Body of pancreas (tissue), 4 donors: ENCODE measurements at regions not wholly inside any gene's neighbourhood (a gene's known extent, or its start where the extent isn't known, plus 50 kb on each side); places are given as distances from the start of the nearest gene placed in this dataset.
"Not testable (repeated sequence)": the region's sequence is repeated elsewhere in the genome, so short reads cannot be mapped to it uniquely, and the experiment has no call there.

ENCODE experiments used
- ATAC-seq: fragments of 150-250 bp; one replicate; pipeline ENCODE4 v1.9.1; 2016
- DNase-seq, 4 donors: peaks; one replicate each; pipeline ENCODE4 v3.0.0-alpha.2; 2019
- H3K27ac ChIP-seq, 4 donors: fragments of 200-600 bp; sonication (generic); 1 replicate in 3 of 4; 2 replicates in 1 of 4; pipeline versions ENCODE4 v1.5.1 to v1.6.1; 2016 to 2019; ENCODE audit warnings: mild to moderate bottlenecking in 1 of 4, mixed read lengths in 1 of 4, moderate library complexity in 1 of 4
- H3K27me3 ChIP-seq, 2 donors: fragments of 200-600 bp; sonication (generic); one replicate each; pipeline ENCODE4 v1.6.0; 2016; ENCODE audit warnings: mild to moderate bottlenecking in 1 of 2
- H3K36me3 ChIP-seq, 2 donors: fragments of 200-600 bp; sonication (generic); replicated peaks in 1 of 2; 2 replicates each; pipeline ENCODE4 v1.5.1; 2016; ENCODE audit warnings: low read depth in 2 of 2; ENCODE audit not compliant: insufficient read depth in 1 of 2
- H3K4me1 ChIP-seq: fragments of 200-600 bp; sonication (generic); one replicate; pipeline ENCODE4 v1.6.0; 2016
- H3K4me3 ChIP-seq, 2 donors: fragments of 200-600 bp; sonication (generic); 1 replicate in 1 of 2; 2 replicates in 1 of 2; pipeline ENCODE4 v1.5.1; 2016 to 2019
- H3K9me3 ChIP-seq, 3 donors: fragments of 200-600 bp; sonication (generic); 1 replicate in 2 of 3; 2 replicates in 1 of 3; pipeline ENCODE4 v1.5.1; 2016
- POLR2A ChIP-seq, 3 donors: fragments of 450-650 bp; IDR thresholded peaks; one replicate each; pipeline ENCODE4 v1.6.1; 2016; ENCODE audit warnings: antibody characterized with exemption in 3 of 3, mild to moderate bottlenecking in 2 of 3
- WGBS, 2 donors: methylation state at CpG; one replicate each; pipeline ENCODE4 v1.1.5; 2017; 5-methylcytosine and 5-hydroxymethylcytosine counted together
- intact Hi-C: fragments of 100-400 bp; cut with DNase I; formaldehyde crosslinking; loops from one replicate; pipeline ENCODE4 v1.15.1; 2023
- TF ChIP-seq, protein P1 (sequence below), 7 experiments: fragments of 450-650 bp in 4 of 7; fragments of 200-600 bp in 3 of 7; sonication (generic) in 3 of 7; IDR thresholded peaks; one replicate each; pipeline ENCODE4 v1.5.1; 2016 to 2019; ENCODE audit warnings: antibody characterized with exemption in 7 of 7

DNA sequence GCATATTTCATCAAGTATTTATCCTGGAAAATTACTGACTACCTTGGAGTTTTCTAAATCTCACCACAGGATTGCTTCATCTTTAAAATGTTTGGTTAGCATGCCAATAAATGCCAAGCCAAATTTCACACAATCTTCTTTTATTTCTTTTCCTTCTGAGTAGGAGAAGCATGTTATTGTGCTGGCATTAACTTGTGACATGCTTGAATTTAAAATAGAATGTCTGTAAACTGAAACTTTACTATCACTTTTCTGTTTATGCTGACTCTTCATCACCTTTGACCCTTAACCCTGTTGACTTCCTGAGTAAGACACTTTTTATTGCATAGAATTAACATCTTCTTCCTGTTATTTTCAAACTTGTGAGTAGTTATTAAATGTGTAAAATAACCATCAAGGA lies 56.2 kb upstream of the LRRTM4 start:
- no peaks in the 10 kb centered on the region for H3K4me1 ChIP-seq
- no peaks in the 10 kb centered on the region for H3K36me3 ChIP-seq
- H3K27ac ChIP-seq: no peak overlapping the region
- DNase-seq: no peak
- TF ChIP-seq, protein P1, sequence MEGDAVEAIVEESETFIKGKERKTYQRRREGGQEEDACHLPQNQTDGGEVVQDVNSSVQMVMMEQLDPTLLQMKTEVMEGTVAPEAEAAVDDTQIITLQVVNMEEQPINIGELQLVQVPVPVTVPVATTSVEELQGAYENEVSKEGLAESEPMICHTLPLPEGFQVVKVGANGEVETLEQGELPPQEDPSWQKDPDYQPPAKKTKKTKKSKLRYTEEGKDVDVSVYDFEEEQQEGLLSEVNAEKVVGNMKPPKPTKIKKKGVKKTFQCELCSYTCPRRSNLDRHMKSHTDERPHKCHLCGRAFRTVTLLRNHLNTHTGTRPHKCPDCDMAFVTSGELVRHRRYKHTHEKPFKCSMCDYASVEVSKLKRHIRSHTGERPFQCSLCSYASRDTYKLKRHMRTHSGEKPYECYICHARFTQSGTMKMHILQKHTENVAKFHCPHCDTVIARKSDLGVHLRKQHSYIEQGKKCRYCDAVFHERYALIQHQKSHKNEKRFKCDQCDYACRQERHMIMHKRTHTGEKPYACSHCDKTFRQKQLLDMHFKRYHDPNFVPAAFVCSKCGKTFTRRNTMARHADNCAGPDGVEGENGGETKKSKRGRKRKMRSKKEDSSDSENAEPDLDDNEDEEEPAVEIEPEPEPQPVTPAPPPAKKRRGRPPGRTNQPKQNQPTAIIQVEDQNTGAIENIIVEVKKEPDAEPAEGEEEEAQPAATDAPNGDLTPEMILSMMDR (IDR thresholded peaks at IDR 0.05): no peak
- TF ChIP-seq POLR2A (IDR thresholded peaks at IDR 0.05): no peak
- intact Hi-C loops: no loop called here
- ATAC-seq: no peak
- no peaks in the 10 kb centered on the region for H3K9me3 ChIP-seq
- H3K4me3 ChIP-seq: no peak overlapping the region
- H3K27me3 ChIP-seq: no peaks in the 10 kb centered on the region

DNA sequence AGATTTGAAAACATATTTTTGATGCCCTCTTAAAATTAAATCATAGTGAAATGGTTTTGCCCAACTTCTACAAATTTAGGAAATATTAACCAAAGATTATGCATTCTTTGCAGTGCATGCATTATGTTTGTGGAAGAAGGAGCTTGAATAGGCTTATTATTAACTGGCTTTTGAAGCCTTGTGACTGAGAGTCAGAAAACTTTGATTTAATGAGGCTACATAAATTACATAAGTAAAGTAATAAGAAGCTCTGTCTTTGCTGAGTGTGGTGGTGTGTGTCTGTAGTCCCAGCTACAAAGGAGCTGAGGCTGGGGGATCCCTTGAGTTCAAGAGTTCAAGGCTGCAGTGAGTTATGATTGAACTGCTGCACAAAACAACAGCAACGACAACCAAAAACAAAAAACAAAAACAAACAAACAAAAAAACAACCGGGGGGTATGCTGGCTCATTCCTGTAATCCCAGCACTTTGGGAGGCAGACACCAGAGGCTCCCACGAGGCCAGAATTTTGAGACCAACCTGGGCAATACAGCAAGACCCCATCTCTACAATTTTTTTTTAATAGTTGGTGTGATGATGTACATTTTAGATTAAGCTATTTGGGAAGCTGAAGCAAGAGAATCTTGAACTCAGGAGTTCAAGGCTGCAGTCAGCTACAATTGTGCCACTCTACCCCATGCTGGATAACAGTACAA lies 57.0 kb upstream of the LRRTM4 start:
- intact Hi-C loops: no loop called here
- DNase-seq (no peak), ATAC-seq (no peak)
- H3K4me3 ChIP-seq: no peak overlapping the region
- no peaks in the 10 kb centered on the region for H3K9me3 ChIP-seq
- no peaks in the 10 kb centered on the region for H3K4me1 ChIP-seq
- no peaks in the 10 kb centered on the region for H3K36me3 ChIP-seq
- TF ChIP-seq, protein P1 (IDR thresholded peaks at IDR 0.05): no peak
- no peak for TF ChIP-seq POLR2A (IDR thresholded peaks at IDR 0.05)
- H3K27ac ChIP-seq: no peak overlapping the region
- H3K27me3 ChIP-seq: no peaks in the 10 kb centered on the region
- 54 to 59% methylated on average over 3 of the region's 3 CpGs for WGBS, 2 donors

DNA sequence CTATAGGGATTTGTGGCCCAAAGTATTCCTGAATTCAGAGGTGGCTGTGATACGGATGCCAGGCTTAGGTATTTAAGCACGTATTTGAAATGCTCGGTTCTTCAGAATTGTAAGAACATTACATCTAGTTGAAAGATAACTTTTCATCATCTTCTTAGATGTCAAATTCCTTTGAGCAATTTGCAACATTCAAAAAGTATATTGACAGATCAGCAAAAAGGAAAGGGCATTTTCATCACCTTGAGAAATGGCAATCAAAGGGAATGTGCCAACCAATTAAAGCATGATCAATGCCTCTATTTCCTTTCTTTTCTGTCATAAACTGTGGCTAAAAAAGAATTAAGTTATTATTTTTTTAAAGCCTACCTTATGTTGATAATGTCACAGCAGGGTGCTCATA lies 66.3 kb upstream of the LRRTM4 start:
- H3K4me1 ChIP-seq: no peaks in the 10 kb centered on the region
- 77 to 87% methylated on average over 3 of the region's 3 CpGs for WGBS, 2 donors
- H3K27me3 ChIP-seq: no peaks in the 10 kb centered on the region
- intact Hi-C loops: no loop called here
- DNase-seq (no peak), ATAC-seq (no peak)
- no peak overlapping the region for H3K4me3 ChIP-seq
- H3K36me3 ChIP-seq: no peaks in the 10 kb centered on the region
- TF ChIP-seq, protein P1 (IDR thresholded peaks at IDR 0.05): no peak
- no peak for TF ChIP-seq POLR2A (IDR thresholded peaks at IDR 0.05)
- H3K9me3 ChIP-seq: no peaks in the 10 kb centered on the region
- no peak overlapping the region for H3K27ac ChIP-seq

DNA sequence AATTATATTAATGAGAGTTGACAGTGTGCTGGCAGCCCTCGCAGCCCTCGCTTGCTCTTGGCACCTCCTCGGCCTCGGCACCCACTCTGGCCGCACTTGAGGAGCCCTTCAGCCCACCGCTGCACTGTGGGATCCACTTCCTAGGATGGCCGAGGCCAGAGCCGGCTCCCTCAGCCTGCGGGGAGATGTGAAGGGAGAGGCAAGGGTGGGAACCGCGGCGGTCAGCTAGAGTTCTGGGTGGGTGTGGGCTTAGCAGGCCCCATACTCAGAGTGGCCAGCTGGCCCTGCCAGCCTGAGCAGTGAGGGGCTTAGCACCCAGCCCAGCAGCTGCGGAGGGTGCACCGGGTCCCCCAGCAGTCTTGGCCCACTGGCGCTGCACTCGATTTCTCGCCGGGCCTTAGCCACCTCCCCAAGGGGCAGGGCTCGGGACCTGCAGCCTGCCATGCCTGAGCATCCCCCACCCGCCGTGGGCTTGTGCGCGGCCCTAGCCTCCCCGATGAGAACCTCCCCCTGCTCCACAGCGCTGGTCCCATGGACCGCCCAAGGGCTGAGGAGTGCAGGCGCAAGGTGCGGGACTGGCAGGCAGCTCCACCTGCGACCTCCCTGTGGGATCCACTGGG lies 68.2 kb upstream of the LRRTM4 start:
- Histone ChIP-seq H3K9me3 (no peaks in the 10 kb centered on the region), H3K4me1 (no peaks in the 10 kb centered on the region), H3K4me3 (no peak overlapping the region), H3K36me3 (no peaks in the 10 kb centered on the region), H3K27ac (no peak overlapping the region), H3K27me3 (no peaks in the 10 kb centered on the region)
- 88 to 91% methylated on average over 12 to 27 of the region's 29 CpGs for WGBS, 2 donors
- ATAC-seq (no peak), DNase-seq (no peak)
- intact Hi-C loops: no loop called here
- no peak for TF ChIP-seq POLR2A (IDR thresholded peaks at IDR 0.05)
- TF ChIP-seq, protein P1 (IDR thresholded peaks at IDR 0.05): no peak

DNA sequence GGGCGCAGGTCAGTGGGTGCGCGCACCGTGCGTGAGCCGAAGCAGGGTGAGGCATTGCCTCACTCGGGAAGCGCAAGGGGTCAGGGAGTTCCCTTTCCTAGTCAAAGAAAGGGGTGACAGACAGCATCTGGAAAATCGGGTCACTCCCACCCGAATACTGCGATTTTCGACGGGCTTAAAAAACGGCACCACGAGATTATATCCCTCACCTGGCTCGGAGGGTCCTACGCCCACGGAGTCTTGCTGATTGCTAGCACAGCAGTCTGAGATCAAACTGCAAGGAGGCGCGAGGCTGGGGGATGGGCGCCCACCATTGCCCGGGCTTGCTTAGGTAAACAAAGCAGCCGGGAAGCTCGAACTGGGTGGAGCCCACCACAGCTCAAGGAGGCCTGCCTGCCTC lies 70.8 kb upstream of the LRRTM4 start:
- not testable (repeated sequence) for DNase-seq, H3K4me1 ChIP-seq
- WGBS, 2 donors: 76 to 83% methylated on average over 22 to 23 of the region's 24 CpGs

More for the DNA sequence above, 70.8 kb upstream of the LRRTM4 start:
- H3K27ac ChIP-seq, ATAC-seq, H3K4me3 ChIP-seq, H3K36me3 ChIP-seq, H3K27me3 ChIP-seq, intact Hi-C loops, H3K9me3 ChIP-seq: not testable (repeated sequence)
